Dermis blood vessel endothelial cell (primary cell): ENCODE measurements at regions not wholly inside any gene's neighbourhood (a gene's known extent, or its start where the extent isn't known, plus 50 kb on each side); places are given as distances from the start of the nearest gene placed in this dataset.
"Not testable (repeated sequence)": the region's sequence is repeated elsewhere in the genome, so short reads cannot be mapped to it uniquely, and the experiment has no call there.

Experiments
- DNase-seq: peaks from one replicate; pipeline ENCODE4 v3.0.0; 2010

DNA sequence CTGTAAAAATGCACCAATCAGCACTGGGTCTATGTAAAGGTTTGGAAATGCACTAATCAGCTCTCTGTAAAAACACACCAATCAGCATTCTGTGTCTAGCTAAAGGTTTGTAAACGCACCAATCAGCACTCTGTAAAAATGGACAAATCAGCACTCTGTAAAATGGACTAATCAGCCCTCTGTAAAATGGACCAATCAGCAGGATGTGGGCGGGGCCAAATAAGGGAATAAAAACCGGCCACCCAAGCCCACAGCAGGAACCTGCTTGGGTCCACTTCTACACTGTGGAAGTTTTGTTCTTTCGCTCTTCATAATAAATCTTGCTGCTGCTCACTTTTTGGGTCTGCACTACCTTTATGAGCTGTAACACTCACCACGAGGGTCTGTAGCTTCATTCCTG, 101.0 kb downstream of the SMC2 start:
- DNase-seq: not testable (repeated sequence)

DNA sequence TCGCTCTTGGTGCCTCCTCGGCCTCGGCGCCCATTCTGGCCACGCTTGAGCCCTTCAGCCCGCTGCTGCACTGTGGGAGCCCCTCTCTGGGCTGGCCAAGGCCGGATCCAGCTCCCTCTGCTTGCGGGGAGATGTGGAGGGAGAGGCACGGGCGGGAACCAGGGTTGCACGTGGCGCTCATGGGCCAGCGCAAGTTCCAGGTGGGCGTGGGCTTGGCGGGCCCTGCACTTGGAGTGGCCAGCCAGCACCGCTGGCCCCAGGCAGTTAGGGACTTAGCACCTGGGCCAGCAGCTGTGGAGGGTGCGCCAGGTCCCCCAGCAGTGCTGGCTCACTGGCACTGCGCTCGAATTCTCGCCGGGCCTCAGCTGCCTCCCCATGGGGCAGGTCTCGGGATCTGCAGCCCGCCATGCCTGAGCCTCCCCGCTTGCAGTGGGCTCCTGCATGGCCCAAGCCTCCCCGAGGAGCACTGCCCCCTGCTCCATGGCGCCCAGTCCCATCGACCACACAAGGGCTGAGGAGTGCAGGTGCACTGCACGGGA, 106.4 kb downstream of the SMC2 start:
- DNase-seq: no peak

DNA sequence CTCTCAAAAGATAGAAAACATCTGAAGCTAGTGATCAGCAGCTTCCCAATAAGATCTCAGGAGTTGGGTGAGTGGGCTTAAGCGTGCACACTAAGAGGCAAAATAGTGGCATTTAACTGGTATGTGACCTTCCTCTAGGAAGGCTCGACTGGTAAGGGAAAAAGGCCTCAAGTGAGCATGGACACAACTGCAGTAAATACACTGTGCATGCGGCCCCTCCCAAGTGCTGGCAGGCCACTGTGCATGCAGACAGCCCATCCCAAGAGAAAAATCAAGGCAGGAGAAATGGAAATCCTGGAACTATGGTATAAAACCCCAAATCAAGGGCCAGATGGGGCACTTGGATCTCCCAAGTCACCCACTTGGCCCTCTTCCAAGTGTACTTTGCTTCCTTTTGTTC, 112.7 kb downstream of the SMC2 start:
- DNase-seq: no peak

DNA sequence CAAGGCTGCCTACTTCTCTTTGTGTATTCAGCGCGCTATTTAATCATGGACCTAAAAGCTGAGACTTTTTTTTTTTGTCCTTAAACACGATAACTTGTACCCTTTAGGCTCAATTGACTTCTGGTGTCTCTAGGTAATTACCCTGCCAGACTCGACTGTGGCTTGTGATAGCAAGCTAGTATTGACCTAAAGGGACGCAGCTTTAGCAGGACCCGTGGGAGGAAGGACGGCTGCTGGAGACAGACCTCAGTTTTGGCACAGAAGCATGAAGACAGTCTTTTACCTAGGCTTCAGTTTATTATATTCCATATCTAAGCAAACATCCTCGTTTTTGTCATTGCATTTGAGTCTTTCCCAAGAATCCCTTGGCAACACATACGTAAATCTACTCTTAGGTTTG, 115.3 kb downstream of the SMC2 start:
- DNase-seq: no peak

DNA sequence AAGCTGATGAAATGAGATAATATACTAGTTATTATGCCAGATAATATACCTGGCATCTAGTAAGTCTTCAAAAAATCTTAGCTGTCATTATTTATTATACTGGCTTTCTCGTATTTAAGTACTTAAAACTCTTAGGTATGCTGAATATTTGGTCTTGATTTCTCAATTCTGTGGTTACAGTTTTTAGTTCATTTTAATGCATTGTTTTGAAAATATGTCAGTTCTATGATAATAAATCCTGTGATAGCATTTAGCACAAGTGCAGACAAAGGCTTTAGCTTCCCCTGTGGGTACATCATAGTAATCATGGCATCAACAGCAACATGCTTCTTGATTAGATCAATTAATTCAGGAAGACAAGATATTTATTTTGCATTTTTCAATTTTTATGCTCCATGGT, 133.0 kb downstream of the SMC2 start:
- DNase-seq: no peak

DNA sequence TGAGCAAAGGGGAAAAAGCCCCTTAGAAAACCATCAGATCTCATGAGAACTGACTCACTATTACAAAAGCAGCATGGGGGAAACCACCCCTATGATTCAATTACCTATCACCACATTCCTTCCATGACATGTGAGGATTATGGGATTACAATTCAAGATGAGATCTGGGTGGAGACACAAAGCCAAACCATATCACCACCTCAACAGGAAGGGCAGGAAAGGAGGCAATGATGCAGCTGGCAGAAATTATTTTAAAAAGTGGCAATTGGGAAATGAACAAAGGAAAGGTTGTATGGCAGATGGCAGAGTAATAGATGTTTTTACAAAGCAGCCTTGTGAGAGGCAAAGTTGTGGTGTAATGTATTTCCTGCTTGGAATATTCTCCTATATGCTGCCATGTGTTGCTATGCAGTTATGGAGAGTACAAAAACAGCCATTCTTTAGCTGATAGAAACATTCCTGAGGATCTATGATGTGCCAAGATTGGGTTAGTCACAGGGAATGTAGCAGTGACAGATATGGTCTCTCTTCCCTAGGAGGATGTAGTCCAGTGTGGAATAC, 138.8 kb downstream of the SMC2 start:
- DNase-seq: peak; percentile 1

DNA sequence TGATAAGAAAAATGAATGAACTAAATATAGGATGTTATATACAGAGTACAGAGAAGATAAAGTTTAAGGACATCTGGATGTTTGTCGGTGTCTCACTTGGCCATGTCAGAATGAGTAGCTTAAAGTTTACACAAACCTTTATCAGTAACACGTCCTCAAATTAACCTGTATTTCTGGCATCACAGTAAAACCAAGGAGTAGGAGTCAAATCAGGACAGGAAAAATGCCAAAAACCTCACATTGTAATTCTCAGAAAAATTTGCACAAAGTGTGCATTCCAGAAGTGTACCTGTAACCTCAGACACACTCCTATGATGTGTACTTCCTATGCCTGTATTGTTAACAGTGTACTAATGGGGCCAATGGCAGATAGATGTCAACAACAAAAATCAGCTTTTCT, 139.3 kb downstream of the SMC2 start:
- no peak for DNase-seq

DNA sequence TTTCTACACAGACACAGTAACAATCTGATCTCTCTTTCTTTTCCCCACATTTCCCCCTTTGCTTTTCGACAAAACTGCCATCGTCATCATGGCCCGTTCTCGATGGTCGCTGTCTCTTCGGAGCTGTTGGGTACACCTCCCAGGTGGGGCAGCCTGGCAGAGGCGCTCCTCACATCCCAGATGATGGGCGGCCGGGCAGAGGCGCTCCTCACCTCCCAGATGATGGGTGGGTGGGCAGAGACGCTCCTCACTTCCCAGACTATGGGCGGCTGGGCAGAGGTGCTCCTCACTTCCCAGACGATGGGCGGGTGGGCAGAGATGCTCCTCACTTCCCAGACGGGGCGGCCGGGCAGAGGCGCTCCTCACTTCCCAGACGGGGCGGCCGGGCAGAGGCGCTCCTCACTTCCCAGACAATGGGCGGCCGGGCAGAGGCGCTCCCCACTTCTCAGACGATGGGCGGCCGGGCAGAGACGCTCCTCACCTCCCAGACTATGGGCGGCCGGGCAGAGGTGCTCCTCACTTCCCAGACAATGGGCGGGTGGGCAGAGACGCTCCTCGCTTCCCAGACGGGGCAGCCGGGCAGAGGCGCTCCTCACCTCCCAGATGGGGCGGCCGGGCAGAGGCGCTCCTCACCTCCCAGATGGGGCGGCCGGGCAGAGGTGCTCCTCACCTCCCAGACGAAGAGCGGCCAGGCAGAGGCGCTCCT, 140.7 kb downstream of the SMC2 start:
- not testable (repeated sequence) for DNase-seq

DNA sequence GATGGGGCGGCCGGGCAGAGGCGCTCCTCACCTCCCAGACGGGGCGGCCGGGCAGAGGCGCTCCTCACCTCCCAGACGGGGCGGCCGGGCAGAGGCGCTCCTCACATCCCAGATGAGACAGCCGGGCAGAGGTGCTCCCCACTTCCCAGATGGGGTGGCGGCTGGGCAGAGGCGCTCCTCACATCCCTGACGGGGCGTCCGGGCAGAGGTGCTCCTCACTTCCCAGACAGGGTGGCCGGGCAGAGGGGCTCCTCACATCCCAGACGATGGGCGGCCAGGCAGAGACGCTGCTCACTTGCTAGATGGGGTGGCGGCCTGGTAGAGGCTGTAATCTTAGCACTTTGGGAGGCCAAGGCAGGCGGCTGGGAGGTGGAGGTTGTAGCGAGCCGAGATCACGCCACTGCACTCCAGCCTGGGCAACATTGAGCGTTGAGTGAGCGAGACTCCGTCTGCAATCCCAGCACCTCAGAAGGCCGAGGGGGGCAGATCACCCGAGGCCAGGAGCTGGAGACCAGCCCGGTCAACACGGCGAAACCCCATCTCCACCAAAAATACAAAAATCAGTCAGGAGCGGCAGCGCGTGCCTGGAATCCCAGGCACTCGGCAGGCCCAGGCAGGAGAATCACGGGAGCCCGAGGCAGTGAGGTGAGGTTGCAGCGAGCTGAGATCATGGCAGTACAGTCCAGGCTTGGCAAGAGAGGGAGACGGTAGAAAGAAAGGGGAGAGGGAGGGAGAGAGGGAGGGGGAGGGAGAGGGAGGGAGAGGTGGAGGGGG, 141.4 kb downstream of the SMC2 start:
- DNase-seq: not testable (repeated sequence)

DNA sequence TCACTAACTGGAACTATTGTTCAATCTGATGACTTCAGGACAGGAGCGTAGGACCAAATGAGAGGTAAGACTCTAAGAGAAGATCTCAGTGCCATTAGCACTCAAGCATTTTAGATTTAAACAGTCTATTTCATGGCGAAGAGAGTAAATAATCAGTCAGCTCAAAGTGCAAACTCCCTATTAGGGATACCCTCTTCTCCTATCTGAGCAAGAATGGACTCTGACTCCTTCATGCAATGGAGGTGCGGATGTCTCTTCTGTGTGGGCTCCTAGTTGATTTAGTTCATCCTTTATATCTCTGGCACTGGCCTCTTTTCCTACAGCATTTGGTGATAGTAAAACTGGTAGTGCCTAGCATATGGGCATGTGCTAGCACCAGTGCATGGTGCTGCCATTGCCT, 144.6 kb downstream of the SMC2 start:
- DNase-seq: no peak

DNA sequence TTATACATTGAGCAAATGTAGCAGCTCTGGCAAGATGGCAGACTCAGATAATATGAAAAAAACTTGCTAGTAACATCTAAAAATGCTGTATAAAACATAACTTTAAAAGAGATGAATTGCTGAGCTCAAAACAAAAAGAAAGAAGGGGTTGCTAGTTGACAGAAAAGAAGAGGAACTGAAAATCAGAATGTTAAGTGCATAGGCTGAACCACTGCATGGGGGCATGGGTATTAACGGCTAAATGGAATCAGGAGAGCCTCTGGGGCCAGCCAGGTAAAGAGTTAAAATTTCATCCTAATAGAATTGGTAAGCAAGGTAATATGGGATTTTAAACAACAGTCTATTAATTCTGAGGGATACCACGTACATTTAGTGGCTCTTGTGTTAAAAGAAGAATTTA, 146.8 kb downstream of the SMC2 start:
- DNase-seq: no peak

DNA sequence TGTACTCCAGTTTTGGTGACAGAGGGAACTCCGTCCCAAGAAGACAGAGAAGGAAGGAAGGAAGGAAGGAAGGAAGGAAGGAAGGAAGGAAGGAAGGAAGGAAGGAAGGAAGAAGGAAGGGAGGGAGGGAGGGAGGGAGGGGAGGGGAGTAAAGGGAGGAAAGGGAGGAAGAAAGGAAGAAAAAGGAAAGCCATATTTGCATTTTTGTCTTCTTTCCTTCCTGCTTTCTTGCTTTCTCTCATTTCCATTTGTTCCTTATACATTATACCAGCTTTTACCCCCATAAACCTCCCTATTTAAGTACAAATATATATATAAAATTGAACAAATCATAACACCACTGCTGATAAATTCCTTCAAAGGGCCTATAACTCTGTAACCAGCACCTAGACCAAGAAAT, 151.8 kb downstream of the SMC2 start:
- no peak for DNase-seq

DNA sequence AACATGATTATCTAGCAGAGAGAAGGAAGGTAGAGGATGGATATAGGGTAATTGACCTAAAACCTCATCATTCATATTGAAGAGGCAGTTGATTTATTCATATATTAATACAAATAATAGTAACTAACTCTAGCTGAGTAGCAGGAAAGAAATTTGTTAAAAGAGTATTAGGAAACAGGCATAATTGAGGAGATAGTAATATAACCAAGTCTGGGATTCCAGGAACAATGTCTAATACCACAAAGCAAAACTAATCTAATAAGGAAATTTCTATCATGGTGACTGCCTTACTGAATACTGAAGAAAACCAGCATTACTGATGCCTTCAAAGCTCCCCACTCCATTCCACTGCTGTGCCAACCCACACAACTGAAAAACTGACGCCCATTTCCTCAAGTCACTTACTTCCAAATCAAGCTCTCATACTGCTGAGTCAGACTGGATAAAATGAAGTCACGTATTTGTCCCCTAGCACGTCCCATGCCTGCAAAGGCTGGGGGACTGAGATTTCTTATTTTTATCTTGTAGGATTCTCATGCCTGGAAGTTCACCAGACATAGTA, 153.9 kb downstream of the SMC2 start:
- no peak for DNase-seq

DNA sequence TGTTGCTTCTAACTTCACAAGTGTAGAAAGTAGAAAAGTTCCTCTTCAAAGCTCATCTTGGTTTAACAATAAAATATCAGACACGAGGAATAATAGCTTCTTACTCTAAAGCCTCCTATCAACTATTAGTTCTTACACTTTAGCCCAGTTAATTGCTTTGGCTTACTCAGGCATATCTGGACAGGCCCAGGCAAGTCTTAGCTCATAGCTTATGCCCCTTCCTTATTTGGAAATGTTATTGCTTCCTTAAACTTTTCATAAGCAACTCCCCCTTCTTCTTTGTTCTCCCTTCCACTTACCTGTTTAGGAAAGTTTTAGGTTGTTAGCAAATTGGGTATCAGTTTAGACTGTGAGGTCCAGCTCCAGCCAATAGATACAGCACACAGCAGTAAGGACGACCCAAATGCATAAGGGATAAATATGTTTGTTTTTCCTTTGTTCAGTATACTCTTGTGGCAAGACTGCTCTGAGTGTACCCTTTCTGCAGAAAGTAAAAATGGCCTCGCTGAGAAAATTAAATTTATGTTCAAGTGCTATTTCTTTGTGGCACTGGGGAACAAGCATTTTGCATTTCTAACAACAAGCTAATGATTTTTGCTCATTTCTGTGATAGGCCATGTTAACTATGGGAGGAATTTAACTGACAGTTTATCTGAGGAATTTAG, 162.1 kb downstream of the SMC2 start:
- DNase-seq: no peak

DNA sequence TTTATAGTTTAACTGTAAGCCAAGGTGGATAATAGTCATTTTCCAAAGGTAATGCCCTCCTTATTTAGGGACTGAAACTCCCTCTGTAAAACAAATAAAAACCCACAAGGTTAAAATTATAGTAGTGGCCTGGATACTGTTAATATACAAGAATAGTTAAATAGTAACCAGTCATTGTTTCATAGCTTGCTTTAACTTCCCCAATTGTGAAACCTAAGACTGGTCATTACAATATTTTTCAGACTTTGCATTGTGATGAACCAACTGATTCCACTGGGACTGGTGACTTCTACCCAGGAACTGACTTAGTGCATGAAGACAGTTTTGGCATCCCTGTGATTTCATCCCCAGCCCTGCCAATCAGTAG, 162.6 kb downstream of the SMC2 start:
- DNase-seq: no peak

DNA sequence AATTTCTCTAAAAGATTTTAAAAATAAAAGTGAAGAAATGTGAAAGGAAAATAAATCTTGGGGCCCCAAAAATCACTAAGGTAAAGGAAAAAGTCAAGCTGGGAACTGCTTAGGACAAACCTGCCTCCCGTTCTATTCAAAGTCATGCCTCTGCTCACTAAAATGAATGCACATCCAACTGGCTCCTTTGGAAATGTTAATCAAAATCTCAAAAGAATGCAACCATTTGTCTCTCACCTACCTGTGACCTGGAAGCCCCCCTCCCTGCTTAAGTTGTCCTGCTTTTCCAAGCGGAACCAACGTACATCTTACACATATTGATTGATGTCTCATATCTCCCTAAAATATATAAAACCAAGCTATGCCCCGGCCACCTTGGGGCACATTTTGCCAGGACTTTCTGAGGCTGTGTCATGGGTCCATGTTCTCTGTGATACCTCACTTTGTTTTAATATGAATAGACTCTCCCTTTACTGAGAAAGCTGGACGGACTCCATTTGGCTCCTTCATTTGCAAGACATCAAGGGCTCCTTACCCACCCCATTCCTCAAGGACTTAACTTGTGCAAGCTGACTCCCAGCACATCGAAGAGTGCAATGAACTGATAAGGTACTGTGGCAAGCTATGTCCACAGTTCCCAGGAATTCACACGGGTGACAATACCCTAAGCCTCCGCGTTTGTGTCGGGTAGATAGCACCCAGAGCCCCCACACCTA, 164.3 kb downstream of the SMC2 start:
- DNase-seq: no peak

DNA sequence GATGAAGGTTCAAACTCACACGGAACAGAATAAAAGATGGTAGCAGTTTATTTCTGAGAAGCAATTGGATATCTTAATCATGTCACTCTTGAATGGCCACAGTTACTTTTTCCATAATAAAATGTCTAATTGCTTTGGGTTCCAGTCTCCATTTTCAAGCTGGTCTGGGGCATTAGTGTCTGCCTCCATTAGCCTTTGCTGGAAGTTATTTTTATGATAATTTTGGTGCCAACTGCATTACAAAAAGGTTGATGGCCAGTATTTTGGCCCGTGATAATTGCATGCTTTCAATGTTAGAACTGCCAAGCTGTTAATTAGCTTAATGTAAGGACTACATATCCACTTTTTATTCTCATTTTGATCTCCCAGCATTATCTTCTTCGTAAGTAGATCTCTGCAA, 165.9 kb downstream of the SMC2 start:
- no peak for DNase-seq

DNA sequence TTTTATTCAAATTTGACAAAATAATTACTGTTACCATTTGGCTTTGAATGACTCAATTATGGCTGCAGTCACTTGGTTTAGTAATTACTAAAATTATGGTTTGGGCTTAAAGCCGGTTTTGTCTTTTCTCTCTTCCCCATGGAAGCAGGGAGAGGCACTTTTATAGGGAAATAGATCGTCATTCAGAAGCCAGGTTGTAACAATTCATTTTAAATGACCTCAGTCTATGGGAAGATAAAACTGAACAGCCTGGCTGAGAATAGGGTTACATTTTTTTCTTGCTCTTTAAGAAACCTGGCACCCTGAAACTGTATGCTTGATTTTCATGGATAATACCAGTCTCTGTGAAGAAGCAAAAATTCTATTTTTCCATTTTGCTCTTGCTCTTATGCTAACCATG, 169.8 kb downstream of the SMC2 start:
- DNase-seq: no peak

DNA sequence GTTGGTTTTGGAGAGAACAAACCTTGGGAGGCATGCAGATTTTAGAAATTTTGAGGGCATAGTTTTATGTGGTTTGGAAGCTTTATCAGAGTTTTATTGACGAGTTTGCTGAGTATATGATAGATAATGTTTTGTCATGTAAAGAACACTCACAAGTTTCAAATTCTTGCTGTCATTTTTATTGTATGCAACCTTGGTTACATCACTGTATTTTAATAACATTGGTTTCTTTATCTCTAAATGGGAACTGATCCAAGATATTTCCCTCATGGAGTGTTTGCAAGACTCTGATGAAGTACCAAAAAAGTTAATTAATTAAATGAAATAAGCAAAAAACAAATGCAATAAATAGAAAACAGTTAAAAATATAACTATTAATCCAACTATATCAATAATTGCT, 170.3 kb downstream of the SMC2 start:
- DNase-seq: no peak

DNA sequence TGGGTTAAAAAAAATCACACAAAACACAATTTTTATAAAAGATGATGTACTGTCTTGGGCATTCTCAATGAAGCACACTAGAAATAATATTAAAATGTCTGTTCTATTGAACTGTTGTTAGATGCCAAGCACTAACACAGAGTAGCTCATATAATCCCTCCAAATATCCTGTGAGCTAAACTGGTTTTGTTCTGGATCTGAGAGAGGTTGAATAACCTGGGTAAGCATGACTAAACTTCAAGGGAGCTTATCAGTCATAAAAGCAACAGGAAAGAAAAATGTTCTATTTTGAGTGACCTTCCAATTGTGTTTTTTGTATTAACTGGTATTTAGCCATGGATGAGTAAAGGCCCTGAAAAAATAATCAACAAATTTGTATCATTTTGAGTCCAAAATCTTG, 175.3 kb downstream of the SMC2 start:
- no peak for DNase-seq

DNA sequence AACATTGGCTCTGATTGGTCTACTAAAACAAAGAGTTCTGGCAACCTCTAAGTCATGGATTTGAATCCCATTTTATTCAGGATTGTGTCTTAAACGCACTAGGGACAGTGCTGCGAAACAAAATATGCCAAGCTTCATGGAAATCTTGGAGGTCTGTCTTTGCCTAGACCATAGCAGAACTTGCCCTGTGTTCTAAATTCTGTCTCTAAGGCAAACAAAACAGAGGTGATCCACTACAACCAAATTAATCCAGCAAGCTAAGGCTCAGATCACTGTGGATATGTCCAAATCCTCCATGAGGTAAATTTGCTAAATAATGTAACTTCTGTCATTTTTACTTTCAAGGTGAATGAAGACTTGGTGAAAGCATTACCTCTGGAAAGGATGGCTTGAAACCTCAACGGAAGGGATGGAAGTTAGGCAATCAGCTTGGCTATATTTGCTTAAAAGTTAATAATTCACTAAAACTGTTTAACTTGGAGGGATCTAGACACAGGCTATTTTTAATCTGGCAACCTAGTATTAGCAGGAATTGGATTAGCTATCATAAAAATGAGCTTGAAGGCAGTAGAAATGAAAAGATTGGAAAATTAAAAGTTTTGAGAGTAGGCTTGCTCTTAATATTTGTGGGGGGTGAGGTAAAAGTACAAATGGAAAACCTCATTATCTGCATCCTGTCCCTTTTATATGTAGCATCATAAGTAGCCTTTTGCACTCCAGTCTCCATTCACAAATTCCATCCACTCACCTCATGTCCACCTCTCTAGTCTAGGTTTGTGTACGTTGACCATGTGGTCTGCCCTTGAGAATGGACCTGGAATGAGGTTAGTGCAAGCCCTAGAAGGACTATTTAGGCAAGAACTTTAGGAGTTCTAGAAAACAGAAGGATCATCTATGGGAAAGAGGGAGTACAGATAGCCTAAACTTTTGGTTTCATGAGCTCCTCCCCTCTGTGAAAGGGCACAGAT, 176.2 kb downstream of the SMC2 start:
- no peak for DNase-seq
